ENCODE measurements at regions not wholly inside any gene's neighbourhood (a gene's known extent, or its start where the extent isn't known, plus 50 kb on each side); places are given as distances from the start of the nearest gene placed in this dataset.

GRCh38 chr3:140844072-140844471 is 97.6 kb upstream of the SLC25A36 start:
- Histone ChIP-seq H3K36me3 (ENCODE audit: insufficient read depth, low read length) (no peaks in the 10 kb centered on the region), H2AFZ (ENCODE audit: low read depth, low read length) (no peak overlapping the region), H3K4me2 (ENCODE audit: low read length) (no peak overlapping the region), H3K27me3 (ENCODE audit: insufficient read depth, low read depth, low read length) (no peaks in the 10 kb centered on the region), H3K9me2 (ENCODE audit: insufficient read depth, low read length) (no peaks in the 10 kb centered on the region), H4K20me1 (ENCODE audit: insufficient read depth) (no peaks in the 10 kb centered on the region), H3K9ac (ENCODE audit: low read length) (no peak overlapping the region), H3K4me3 (ENCODE audit: low read length) (no peak overlapping the region), H3K27ac (ENCODE audit: low read length) (no peak overlapping the region), H3F3A (ENCODE audit: insufficient read depth, low read length, poor library complexity, severe bottlenecking) (no peaks in the 10 kb centered on the region), H3K79me2 (replicated peaks; ENCODE audit: insufficient read depth, low read length) (no peaks in the 10 kb centered on the region), H3K9me3 (ENCODE audit: low read length) (no peaks in the 10 kb centered on the region)
- TF ChIP-seq EZH2 (IDR thresholded peaks at IDR 0.05; ENCODE audit: borderline replicate concordance, insufficient read depth, low read length, poor library complexity, severe bottlenecking) (no peak), RAD21 (conservative IDR thresholded peaks at IDR 0.05) (no peak), TAF1 (IDR thresholded peaks at IDR 0.05; ENCODE audit: low read depth) (no peak), MXI1 (conservative IDR thresholded peaks at IDR 0.05; ENCODE audit: poor library complexity, severe bottlenecking) (no peak), CTCF (IDR thresholded peaks at IDR 0.05; ENCODE audit: poor library complexity, severe bottlenecking) (no peak), POLR2AphosphoS5 (IDR thresholded peaks at IDR 0.05) (no peak), EP300 (conservative IDR thresholded peaks at IDR 0.05; ENCODE audit: poor library complexity, severe bottlenecking) (no peak), SMC3 (conservative IDR thresholded peaks at IDR 0.05; ENCODE audit: poor library complexity) (no peak)
- TF ChIP-seq, protein P1, sequence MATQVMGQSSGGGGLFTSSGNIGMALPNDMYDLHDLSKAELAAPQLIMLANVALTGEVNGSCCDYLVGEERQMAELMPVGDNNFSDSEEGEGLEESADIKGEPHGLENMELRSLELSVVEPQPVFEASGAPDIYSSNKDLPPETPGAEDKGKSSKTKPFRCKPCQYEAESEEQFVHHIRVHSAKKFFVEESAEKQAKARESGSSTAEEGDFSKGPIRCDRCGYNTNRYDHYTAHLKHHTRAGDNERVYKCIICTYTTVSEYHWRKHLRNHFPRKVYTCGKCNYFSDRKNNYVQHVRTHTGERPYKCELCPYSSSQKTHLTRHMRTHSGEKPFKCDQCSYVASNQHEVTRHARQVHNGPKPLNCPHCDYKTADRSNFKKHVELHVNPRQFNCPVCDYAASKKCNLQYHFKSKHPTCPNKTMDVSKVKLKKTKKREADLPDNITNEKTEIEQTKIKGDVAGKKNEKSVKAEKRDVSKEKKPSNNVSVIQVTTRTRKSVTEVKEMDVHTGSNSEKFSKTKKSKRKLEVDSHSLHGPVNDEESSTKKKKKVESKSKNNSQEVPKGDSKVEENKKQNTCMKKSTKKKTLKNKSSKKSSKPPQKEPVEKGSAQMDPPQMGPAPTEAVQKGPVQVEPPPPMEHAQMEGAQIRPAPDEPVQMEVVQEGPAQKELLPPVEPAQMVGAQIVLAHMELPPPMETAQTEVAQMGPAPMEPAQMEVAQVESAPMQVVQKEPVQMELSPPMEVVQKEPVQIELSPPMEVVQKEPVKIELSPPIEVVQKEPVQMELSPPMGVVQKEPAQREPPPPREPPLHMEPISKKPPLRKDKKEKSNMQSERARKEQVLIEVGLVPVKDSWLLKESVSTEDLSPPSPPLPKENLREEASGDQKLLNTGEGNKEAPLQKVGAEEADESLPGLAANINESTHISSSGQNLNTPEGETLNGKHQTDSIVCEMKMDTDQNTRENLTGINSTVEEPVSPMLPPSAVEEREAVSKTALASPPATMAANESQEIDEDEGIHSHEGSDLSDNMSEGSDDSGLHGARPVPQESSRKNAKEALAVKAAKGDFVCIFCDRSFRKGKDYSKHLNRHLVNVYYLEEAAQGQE (IDR thresholded peaks at IDR 0.05; ENCODE audit: borderline replicate concordance): no peak

DNA sequence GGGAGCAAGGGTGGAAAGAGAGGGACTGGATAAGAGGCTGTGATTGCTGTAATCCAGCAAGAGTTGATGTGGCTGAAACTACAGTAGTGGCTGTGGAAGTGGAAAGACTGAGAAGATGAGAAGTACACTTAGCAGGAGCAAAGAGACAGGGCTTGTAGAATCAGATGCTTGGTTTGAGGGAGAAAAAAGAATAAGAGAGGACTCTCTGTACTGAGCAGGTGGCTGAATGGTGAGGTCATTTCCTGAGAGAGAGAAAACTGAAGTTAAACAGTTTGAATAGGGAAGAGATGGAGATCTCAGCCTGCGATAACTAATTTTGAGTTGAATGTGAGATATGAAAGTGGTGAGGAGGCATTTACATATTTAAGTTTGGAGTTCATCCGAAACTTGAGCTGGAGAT is 95.8 kb upstream of the SLC25A36 start:
- Histone ChIP-seq H2AFZ (ENCODE audit: low read depth, low read length) (no peak overlapping the region), H3K27me3 (ENCODE audit: insufficient read depth, low read depth, low read length) (no peaks in the 10 kb centered on the region), H3F3A (ENCODE audit: insufficient read depth, low read length, poor library complexity, severe bottlenecking) (no peaks in the 10 kb centered on the region), H3K9me2 (ENCODE audit: insufficient read depth, low read length) (no peaks in the 10 kb centered on the region), H3K4me2 (ENCODE audit: low read length) (no peak overlapping the region), H3K27ac (ENCODE audit: low read length) (no peak overlapping the region), H3K4me3 (ENCODE audit: low read length) (no peak overlapping the region), H3K79me2 (replicated peaks; ENCODE audit: insufficient read depth, low read length) (no peaks in the 10 kb centered on the region), H3K9me3 (ENCODE audit: low read length) (no peaks in the 10 kb centered on the region), H3K9ac (ENCODE audit: low read length) (no peak overlapping the region), H3K36me3 (ENCODE audit: insufficient read depth, low read length) (no peaks in the 10 kb centered on the region), H4K20me1 (ENCODE audit: insufficient read depth) (no peaks in the 10 kb centered on the region)
- TF ChIP-seq EP300 (conservative IDR thresholded peaks at IDR 0.05; ENCODE audit: poor library complexity, severe bottlenecking) (no peak), TAF1 (IDR thresholded peaks at IDR 0.05; ENCODE audit: low read depth) (no peak), RAD21 (conservative IDR thresholded peaks at IDR 0.05) (no peak), EZH2 (IDR thresholded peaks at IDR 0.05; ENCODE audit: borderline replicate concordance, insufficient read depth, low read length, poor library complexity, severe bottlenecking) (no peak), MXI1 (conservative IDR thresholded peaks at IDR 0.05; ENCODE audit: poor library complexity, severe bottlenecking) (no peak), CTCF (IDR thresholded peaks at IDR 0.05; ENCODE audit: poor library complexity, severe bottlenecking) (no peak), SMC3 (conservative IDR thresholded peaks at IDR 0.05; ENCODE audit: poor library complexity) (no peak), POLR2AphosphoS5 (IDR thresholded peaks at IDR 0.05) (no peak)
- TF ChIP-seq, protein P1 (IDR thresholded peaks at IDR 0.05; ENCODE audit: borderline replicate concordance): no peak
